CD4-positive, CD25-positive, alpha-beta regulatory T cell (primary cell): ENCODE measurements at regions not wholly inside any gene's neighbourhood (a gene's known extent, or its start where the extent isn't known, plus 50 kb on each side); places are given as distances from the start of the nearest gene placed in this dataset.
"Not testable (repeated sequence)": the region's sequence is repeated elsewhere in the genome, so short reads cannot be mapped to it uniquely, and the experiment has no call there.

Experiments
- ATAC-seq, 2 donors: fragments of 150-1000 bp; cut with Tn5 transposase; one replicate each; pipeline ENCODE4 v1.10.0; 2021; ENCODE audit warnings: low read depth in 2 of 2, moderate number of reproducible peaks in 2 of 2, moderate library complexity in 1 of 2
- DNase-seq, 3 donors: peaks; one replicate each; pipeline versions ENCODE4 v3.0.0 to v3.0.0-alpha.2; 2012 to 2022; ENCODE audit warnings: mixed read lengths in 1 of 3
- H3K27ac ChIP-seq: one replicate; pipeline ENCODE4 v1.7.0; 2013; ENCODE audit warnings: mild to moderate bottlenecking, low read length; ENCODE audit not compliant: insufficient read depth, poor library complexity, severe bottlenecking
- H3K27me3 ChIP-seq: one replicate; pipeline ENCODE4 v1.7.0; 2013; ENCODE audit warnings: low read length; ENCODE audit not compliant: control insufficient read depth, insufficient read depth
- H3K36me3 ChIP-seq: one replicate; pipeline ENCODE4 v1.7.0; 2013; ENCODE audit warnings: mild to moderate bottlenecking, low read length, moderate library complexity; ENCODE audit not compliant: control insufficient read depth, insufficient read depth
- H3K4me1 ChIP-seq: 2 replicates; pipeline ENCODE4 v1.7.0; 2013; ENCODE audit warnings: mild to moderate bottlenecking, low read length; ENCODE audit not compliant: insufficient read depth, control insufficient read depth, poor library complexity, severe bottlenecking
- H3K4me3 ChIP-seq: one replicate; pipeline ENCODE4 v1.7.0; 2013; ENCODE audit warnings: low read depth, mild to moderate bottlenecking, low read length, moderate library complexity
- H3K9me3 ChIP-seq, 2 experiments: 1 replicate in 1 of 2; 2 replicates in 1 of 2; pipeline ENCODE4 v1.7.0; 2013; ENCODE audit warnings: low read length in 2 of 2, mild to moderate bottlenecking in 1 of 2, moderate library complexity in 1 of 2; ENCODE audit not compliant: control insufficient read depth in 2 of 2
- H3K27ac Mint-ChIP-seq, 3 donors: one replicate each; pipeline ENCODE4 v1.8.0; 2020 to 2022; ENCODE audit warnings: mild to moderate bottlenecking in 3 of 3, mixed read lengths in 3 of 3, moderate library complexity in 2 of 3
- H3K27me3 Mint-ChIP-seq: one replicate; pipeline ENCODE4 v1.8.0; 2022; ENCODE audit warnings: mild to moderate bottlenecking, mixed read lengths
- H3K36me3 Mint-ChIP-seq: one replicate; pipeline ENCODE4 v1.8.0; 2020; ENCODE audit warnings: mixed read lengths
- H3K4me1 Mint-ChIP-seq, 4 donors: one replicate each; pipeline ENCODE4 v1.8.0; 2020 to 2022; ENCODE audit warnings: mixed read lengths in 4 of 4, mild to moderate bottlenecking in 1 of 4
- H3K4me3 Mint-ChIP-seq, 4 donors: one replicate each; pipeline ENCODE4 v1.8.0; 2020 to 2022; ENCODE audit warnings: mild to moderate bottlenecking in 4 of 4, mixed read lengths in 4 of 4, moderate library complexity in 3 of 4
- H3K9me3 Mint-ChIP-seq, 7 donors: one replicate each; pipeline ENCODE4 v1.8.0; 2020 to 2022; ENCODE audit warnings: mixed read lengths in 7 of 7, mild to moderate bottlenecking in 3 of 7, moderate library complexity in 2 of 7

DNA sequence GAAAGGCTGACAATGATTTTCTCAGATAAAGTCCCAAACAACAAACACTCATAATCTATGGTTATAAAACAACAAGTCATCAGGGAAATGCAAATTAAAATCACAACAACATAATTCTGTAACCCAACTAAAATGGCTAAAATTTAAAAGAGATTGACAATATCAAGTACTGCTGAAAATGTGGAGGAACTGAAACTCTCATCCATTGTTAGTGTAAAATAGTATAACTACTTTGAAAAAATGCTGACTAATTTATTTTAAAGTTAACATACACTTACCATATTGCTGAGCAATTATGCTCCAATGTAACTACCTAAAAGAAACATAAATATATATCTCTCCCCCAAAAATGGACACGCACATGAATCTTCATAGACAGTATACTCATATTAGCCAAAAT, 245.9 kb upstream of the SPOPL start:
- Histone ChIP-seq H3K9me3 (no peaks in the 10 kb centered on the region), H3K4me1 (no peaks in the 10 kb centered on the region), H3K27me3 (no peaks in the 10 kb centered on the region), H3K27ac (no peak overlapping the region), H3K4me3 (no peak overlapping the region), H3K36me3 (no peaks in the 10 kb centered on the region)
- ATAC-seq (no peak), DNase-seq (no peak)
- Mint-ChIP-seq H3K4me1 (no peaks in the 10 kb centered on the region), H3K4me3 (no peak overlapping the region), H3K27ac (no peak overlapping the region), H3K27me3 (no peaks in the 10 kb centered on the region), H3K36me3 (no peaks in the 10 kb centered on the region), H3K9me3 (peaks cover 0 to 21% (median 4%) of the 10 kb centered on the region in 7 donors)

- Mint-ChIP-seq H3K9me3 (peaks cover under 1 to 11% (median 7%) of the 10 kb centered on the region in 7 donors), H3K27ac (no peak overlapping the region), H3K4me1 (peaks cover 0 to 1% (median 0%) of the 10 kb centered on the region in 4 donors), H3K4me3 (no peak overlapping the region), H3K27me3 (no peaks in the 10 kb centered on the region), H3K36me3 (no peaks in the 10 kb centered on the region)
- Histone ChIP-seq H3K27me3 (no peaks in the 10 kb centered on the region), H3K4me3 (no peak overlapping the region), H3K9me3 (peaks cover under 1 to 3% of the 10 kb centered on the region in 2 experiments), H3K4me1 (no peaks in the 10 kb centered on the region), H3K36me3 (no peaks in the 10 kb centered on the region), H3K27ac (no peak overlapping the region)
- DNase-seq, result no peak
- no peak for ATAC-seq
Measured at GRCh38 chr2:138267161-138267901, 234.2 kb upstream of the SPOPL start.

GRCh38 chr2:138267902-138268254, 233.7 kb upstream of the SPOPL start:
- H3K9me3 ChIP-seq, result no peaks in the 10 kb centered on the region
- H3K4me1 Mint-ChIP-seq, result peaks cover 0 to 5% (median 0%) of the 10 kb centered on the region in 4 donors
- no peaks in the 10 kb centered on the region for H3K27me3 ChIP-seq
- H3K27ac ChIP-seq, result no peak overlapping the region
- H3K27me3 Mint-ChIP-seq, result no peaks in the 10 kb centered on the region
- H3K36me3 Mint-ChIP-seq, result no peaks in the 10 kb centered on the region
- no peak overlapping the region for H3K4me3 ChIP-seq
- DNase-seq, result no peak
- H3K27ac Mint-ChIP-seq, result no peak overlapping the region
- no peak for ATAC-seq
- no peaks in the 10 kb centered on the region for H3K36me3 ChIP-seq
- H3K4me3 Mint-ChIP-seq, result no peak overlapping the region
- peaks cover 2 to 10% (median 5%) of the 10 kb centered on the region in 7 donors for H3K9me3 Mint-ChIP-seq
- no peaks in the 10 kb centered on the region for H3K4me1 ChIP-seq

DNA sequence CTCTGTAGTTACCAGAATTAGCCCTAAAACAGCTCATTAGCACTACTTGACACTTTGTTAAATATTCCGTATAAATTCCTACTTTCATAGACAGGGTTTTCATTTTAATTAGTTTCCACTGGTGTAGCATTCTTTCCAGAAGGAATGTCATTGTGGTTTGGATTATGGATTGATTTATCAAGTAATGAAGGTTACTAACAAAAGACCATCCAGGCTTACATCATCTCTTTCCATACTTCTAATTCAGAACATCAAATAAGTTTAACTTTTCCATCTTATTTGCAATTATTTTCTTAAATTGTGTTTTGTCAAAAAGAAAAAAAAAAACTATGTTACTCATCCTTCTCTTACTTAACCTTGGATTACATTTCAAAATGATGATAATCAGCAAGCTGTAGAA, 231.8 kb upstream of the SPOPL start:
- Mint-ChIP-seq H3K27ac (no peak overlapping the region), H3K4me3 (no peak overlapping the region), H3K4me1 (peaks cover 0 to 5% (median 0%) of the 10 kb centered on the region in 4 donors), H3K9me3 (peaks cover 0 to 9% (median 3%) of the 10 kb centered on the region in 7 donors), H3K27me3 (no peaks in the 10 kb centered on the region), H3K36me3 (no peaks in the 10 kb centered on the region)
- DNase-seq (no peak), ATAC-seq (no peak)
- Histone ChIP-seq H3K4me3 (no peak overlapping the region), H3K27ac (no peak overlapping the region), H3K4me1 (no peaks in the 10 kb centered on the region), H3K36me3 (no peaks in the 10 kb centered on the region), H3K9me3 (no peaks in the 10 kb centered on the region), H3K27me3 (no peaks in the 10 kb centered on the region)

GRCh38 chr2:138271467-138271866, 230.1 kb upstream of the SPOPL start:
- H3K4me1 Mint-ChIP-seq, result peaks cover 0 to 5% (median 0%) of the 10 kb centered on the region in 4 donors
- no peak overlapping the region for H3K4me3 Mint-ChIP-seq
- H3K27ac Mint-ChIP-seq, result no peak overlapping the region
- no peaks in the 10 kb centered on the region for H3K36me3 Mint-ChIP-seq
- ATAC-seq (no peak), DNase-seq (no peak)
- no peak overlapping the region for H3K27ac ChIP-seq
- no peaks in the 10 kb centered on the region for H3K36me3 ChIP-seq
- peaks cover 0 to 7% (median 3%) of the 10 kb centered on the region in 7 donors for H3K9me3 Mint-ChIP-seq
- H3K9me3 ChIP-seq, result no peaks in the 10 kb centered on the region
- H3K27me3 ChIP-seq, result no peaks in the 10 kb centered on the region
- no peaks in the 10 kb centered on the region for H3K27me3 Mint-ChIP-seq
- H3K4me1 ChIP-seq, result no peaks in the 10 kb centered on the region
- no peak overlapping the region for H3K4me3 ChIP-seq

GRCh38 chr2:138272524-138273195, 228.9 kb upstream of the SPOPL start:
- H3K36me3 ChIP-seq, result no peaks in the 10 kb centered on the region
- H3K9me3 ChIP-seq, result no peaks in the 10 kb centered on the region
- DNase-seq, result no peak
- peaks cover 0 to 5% (median 0%) of the 10 kb centered on the region in 4 donors for H3K4me1 Mint-ChIP-seq
- no peak overlapping the region for H3K27ac Mint-ChIP-seq
- no peaks in the 10 kb centered on the region for H3K4me1 ChIP-seq
- no peak overlapping the region for H3K4me3 Mint-ChIP-seq
- H3K9me3 Mint-ChIP-seq, result peaks cover 0 to 5% (median 3%) of the 10 kb centered on the region in 7 donors
- no peak overlapping the region for H3K27ac ChIP-seq
- no peaks in the 10 kb centered on the region for H3K27me3 Mint-ChIP-seq
- no peak for ATAC-seq
- H3K36me3 Mint-ChIP-seq, result no peaks in the 10 kb centered on the region
- H3K4me3 ChIP-seq, result no peak overlapping the region
- H3K27me3 ChIP-seq, result no peaks in the 10 kb centered on the region

DNA sequence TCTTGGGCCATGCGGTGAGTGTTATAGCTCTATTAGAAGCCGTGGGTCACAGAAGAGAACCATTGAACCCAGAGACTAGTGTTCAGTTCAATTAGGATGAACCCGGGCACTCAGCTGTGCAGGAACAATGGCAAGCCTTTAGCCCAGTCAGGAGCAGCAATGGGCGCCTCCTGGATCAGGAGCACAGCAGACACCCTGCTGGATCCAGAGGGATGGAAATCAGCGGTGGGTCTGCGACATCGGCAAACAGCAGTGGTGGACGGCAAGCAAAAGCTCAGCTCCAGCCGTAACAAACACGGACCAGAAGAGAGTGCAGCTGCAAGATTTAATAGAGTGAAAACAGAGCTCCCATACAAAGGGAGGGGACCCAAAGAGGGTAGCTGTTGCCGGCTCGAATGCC, 228.3 kb upstream of the SPOPL start:
- H3K27ac ChIP-seq, ATAC-seq, H3K4me3 ChIP-seq, H3K9me3 Mint-ChIP-seq, DNase-seq, H3K27ac Mint-ChIP-seq, H3K36me3 ChIP-seq, H3K9me3 ChIP-seq, H3K4me1 ChIP-seq, H3K36me3 Mint-ChIP-seq, H3K4me3 Mint-ChIP-seq, H3K27me3 Mint-ChIP-seq, H3K4me1 Mint-ChIP-seq, H3K27me3 ChIP-seq: not testable (repeated sequence)
